Adrenal gland (tissue), 9 donors: ENCODE measurements at regions not wholly inside any gene's neighbourhood (a gene's known extent, or its start where the extent isn't known, plus 50 kb on each side); places are given as distances from the start of the nearest gene placed in this dataset.

Experiments used
- DNase-seq, 7 donors: peaks; one replicate each; pipeline ENCODE4 v3.0.0-alpha.2; 2019 to 2020
- H3K27ac ChIP-seq, 5 donors: fragments of 200-600 bp; sonication (generic) in 4 of 5; 1 replicate in 3 of 5; 2 replicates in 2 of 5; pipeline versions ENCODE4 v1.5.1 to v1.8.0; 2016 to 2020; ENCODE audit warnings: mild to moderate bottlenecking in 1 of 5
- H3K27me3 ChIP-seq: fragments of 200-600 bp; 2 replicates; pipeline ENCODE4 v1.8.0; 2021
- H3K36me3 ChIP-seq, 2 donors: fragments of 200-600 bp; replicated peaks in 1 of 2; 1 replicate in 1 of 2; 2 replicates in 1 of 2; pipeline versions ENCODE4 v1.5.1 to v1.8.0; 2018 to 2022
- H3K4me1 ChIP-seq, 2 donors: fragments of 200-600 bp; replicated peaks in 1 of 2; 1 replicate in 1 of 2; 2 replicates in 1 of 2; pipeline versions ENCODE4 v1.5.1 to v1.8.0; 2018 to 2021
- H3K4me3 ChIP-seq, 4 donors: fragments of 200-600 bp; sonication (generic) in 3 of 4; one replicate each; pipeline ENCODE4 v1.5.1; 2016 to 2018
- H3K9me3 ChIP-seq, 3 donors: fragments of 200-600 bp; sonication (generic) in 1 of 3; replicated peaks in 1 of 3; 1 replicate in 2 of 3; 2 replicates in 1 of 3; pipeline versions ENCODE4 v1.5.1 to v1.8.0; 2016 to 2021
- POLR2A ChIP-seq, 2 donors: fragments of 450-650 bp; IDR thresholded peaks; one replicate each; pipeline ENCODE4 v1.6.1; 2017; ENCODE audit warnings: antibody characterized with exemption in 2 of 2, mild to moderate bottlenecking in 2 of 2, moderate library complexity in 1 of 2
- WGBS, 4 donors: extraction: QIAGEN DNeasy Blood & Tissue Kit in 2 of 4; methylation state at CpG; one replicate each; pipeline versions ENCODE4 v1.1.5 to v1.1.7; 2013 to 2017; 5-methylcytosine and 5-hydroxymethylcytosine counted together
- intact Hi-C, 2 donors: fragments of 100-400 bp; cut with DNase I; formaldehyde crosslinking; loops; one replicate each; pipeline versions ENCODE4 v1.14.1 to v1.15.0; 2022 to 2023
- TF ChIP-seq, protein P1 (sequence below), 6 experiments: fragments of 450-650 bp in 4 of 6; fragments of 200-600 bp in 2 of 6; sonication (generic) in 1 of 6; IDR thresholded peaks; 1 replicate in 5 of 6; 2 replicates in 1 of 6; pipeline versions ENCODE4 v1.5.1 to v1.8.0; 2016 to 2021; ENCODE audit warnings: antibody characterized with exemption in 6 of 6, mild to moderate bottlenecking in 2 of 6, moderate library complexity in 1 of 6
- donor health status: healthy with polysubstance abuse.
- donor health status: Bipolar disorder and iron deficiency.
- donor health status: DM: yes; HTN: yes; CAD: no.
- donor health status: DM: no; HTN: no; CAD: no.
- donor health status: DM: no; HTN: no; CAD: no.

DNA sequence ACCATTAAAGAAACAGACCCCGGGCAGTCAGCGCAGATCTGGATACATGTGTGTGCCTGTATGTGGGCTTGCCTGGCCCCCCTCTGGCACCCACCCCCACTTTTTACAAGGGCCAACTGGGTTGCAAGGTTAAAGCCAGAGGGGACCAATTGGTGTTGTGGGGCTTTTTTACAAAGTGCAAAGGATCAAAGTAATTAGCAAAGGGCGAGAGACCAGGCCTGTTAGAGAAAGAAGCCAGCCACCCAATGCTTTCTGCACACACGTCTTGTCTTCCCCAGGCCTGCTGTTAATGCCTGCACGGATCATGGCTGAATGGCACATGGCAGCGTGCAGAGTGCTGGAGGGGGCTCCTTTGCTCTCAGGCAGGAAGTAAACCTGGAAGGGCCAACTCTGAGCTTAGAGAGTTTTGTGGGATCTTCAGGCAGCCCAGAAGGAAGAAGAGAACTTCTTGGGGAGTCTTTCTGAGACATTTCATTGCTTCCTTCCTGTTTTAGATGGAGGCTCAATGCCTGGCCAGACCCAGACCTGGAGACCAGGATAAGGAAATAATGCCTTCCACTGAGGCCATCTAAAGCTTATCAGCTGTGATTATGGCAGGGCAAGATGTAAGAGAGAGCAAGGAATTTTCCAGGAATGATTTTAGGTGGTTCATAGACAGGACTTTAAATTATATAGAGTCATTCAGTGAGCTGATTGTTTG is 523.4 kb upstream of the TBX3 start:
- Histone ChIP-seq H3K36me3 (no peaks in the 10 kb centered on the region), H3K4me1 (peaks cover 0 to 9% of the 10 kb centered on the region in 2 donors), H3K27me3 (no peaks in the 10 kb centered on the region), H3K4me3 (no peak overlapping the region), H3K27ac (no peak overlapping the region), H3K9me3 (no peaks in the 10 kb centered on the region)
- intact Hi-C loops, result no loop called here
- 90 to 94% (median 93%) methylated on average over 6 of the region's 6 CpGs for WGBS, 4 donors
- no peak for DNase-seq
- TF ChIP-seq, protein P1, sequence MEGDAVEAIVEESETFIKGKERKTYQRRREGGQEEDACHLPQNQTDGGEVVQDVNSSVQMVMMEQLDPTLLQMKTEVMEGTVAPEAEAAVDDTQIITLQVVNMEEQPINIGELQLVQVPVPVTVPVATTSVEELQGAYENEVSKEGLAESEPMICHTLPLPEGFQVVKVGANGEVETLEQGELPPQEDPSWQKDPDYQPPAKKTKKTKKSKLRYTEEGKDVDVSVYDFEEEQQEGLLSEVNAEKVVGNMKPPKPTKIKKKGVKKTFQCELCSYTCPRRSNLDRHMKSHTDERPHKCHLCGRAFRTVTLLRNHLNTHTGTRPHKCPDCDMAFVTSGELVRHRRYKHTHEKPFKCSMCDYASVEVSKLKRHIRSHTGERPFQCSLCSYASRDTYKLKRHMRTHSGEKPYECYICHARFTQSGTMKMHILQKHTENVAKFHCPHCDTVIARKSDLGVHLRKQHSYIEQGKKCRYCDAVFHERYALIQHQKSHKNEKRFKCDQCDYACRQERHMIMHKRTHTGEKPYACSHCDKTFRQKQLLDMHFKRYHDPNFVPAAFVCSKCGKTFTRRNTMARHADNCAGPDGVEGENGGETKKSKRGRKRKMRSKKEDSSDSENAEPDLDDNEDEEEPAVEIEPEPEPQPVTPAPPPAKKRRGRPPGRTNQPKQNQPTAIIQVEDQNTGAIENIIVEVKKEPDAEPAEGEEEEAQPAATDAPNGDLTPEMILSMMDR (IDR thresholded peaks at IDR 0.05), result no peak
- no peak for TF ChIP-seq POLR2A (IDR thresholded peaks at IDR 0.05)

DNA sequence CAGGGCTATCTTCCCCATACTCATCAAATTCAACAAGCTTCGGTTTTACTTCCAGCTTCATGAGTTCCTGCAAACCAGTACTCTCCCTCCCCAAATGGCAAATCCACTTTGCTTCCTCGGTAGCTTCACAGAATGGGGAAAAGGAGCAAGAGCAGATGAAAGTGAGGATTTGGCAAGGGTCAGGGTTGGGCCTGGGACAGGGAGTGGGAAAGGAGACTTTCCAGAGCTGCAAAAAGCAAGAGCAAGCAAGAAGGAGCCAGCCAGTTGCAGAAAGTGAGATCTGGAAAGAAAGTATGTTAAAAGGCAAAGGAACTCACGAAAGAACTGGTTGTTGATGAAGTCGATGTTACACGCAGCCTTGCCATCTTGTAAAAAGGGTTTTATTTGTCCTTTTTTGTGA is 522.8 kb upstream of the TBX3 start:
- H3K4me1 ChIP-seq, result peaks cover 0 to 9% of the 10 kb centered on the region in 2 donors
- no peaks in the 10 kb centered on the region for H3K9me3 ChIP-seq
- WGBS, 4 donors, result 90 to 94% (median 93%) methylated on average over 5 of the region's 5 CpGs
- DNase-seq, result no peak
- H3K36me3 ChIP-seq, result no peaks in the 10 kb centered on the region
- intact Hi-C loops, result no loop called here
- H3K4me3 ChIP-seq, result no peak overlapping the region
- H3K27ac ChIP-seq, result no peak overlapping the region
- H3K27me3 ChIP-seq, result no peaks in the 10 kb centered on the region
- no peak for TF ChIP-seq POLR2A (IDR thresholded peaks at IDR 0.05)
- TF ChIP-seq, protein P1 (IDR thresholded peaks at IDR 0.05), result no peak

DNA sequence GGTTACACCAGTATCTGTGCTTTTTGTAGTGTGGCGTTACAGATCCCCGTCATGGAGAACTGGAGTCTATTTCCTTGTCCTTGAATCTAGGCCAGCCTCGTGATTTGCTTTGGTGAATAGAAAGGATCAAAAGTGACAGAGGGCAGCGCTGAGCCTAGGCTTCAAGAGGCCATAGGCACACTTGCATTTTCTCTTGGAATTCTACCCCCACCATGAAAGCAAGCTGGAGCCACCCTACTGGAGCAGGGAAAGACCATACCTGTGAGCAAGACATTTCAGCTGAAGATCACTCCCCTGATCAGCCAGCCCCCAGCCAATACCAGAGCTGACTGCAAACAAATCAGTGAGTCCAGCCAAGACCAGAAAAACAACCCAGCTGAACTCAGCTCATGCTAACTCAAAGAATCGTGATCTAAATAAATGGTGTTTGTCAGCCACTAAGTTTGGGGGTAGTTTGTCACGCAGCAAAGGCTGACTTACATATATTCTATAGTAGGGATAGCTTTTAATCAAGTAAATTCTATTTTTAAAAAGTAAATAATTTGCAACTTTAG is 521.9 kb upstream of the TBX3 start:
- no peaks in the 10 kb centered on the region for H3K9me3 ChIP-seq
- peak in 5 of 7 donors; percentile 16 to 81 (median 59) for DNase-seq
- no peaks in the 10 kb centered on the region for H3K36me3 ChIP-seq
- H3K4me3 ChIP-seq, result no peak overlapping the region
- H3K27me3 ChIP-seq, result no peaks in the 10 kb centered on the region
- intact Hi-C loops, result no loop called here
- TF ChIP-seq POLR2A (IDR thresholded peaks at IDR 0.05), result no peak
- TF ChIP-seq, protein P1 (IDR thresholded peaks at IDR 0.05), result no peak
- peak overlapping the region in 2 of 5 donors; percentile 25 to 40 for H3K27ac ChIP-seq
- H3K4me1 ChIP-seq, result peaks cover 0 to 9% of the 10 kb centered on the region in 2 donors
- WGBS, 4 donors, result 36 to 51% (median 48%) methylated on average over 6 of the region's 6 CpGs

DNA sequence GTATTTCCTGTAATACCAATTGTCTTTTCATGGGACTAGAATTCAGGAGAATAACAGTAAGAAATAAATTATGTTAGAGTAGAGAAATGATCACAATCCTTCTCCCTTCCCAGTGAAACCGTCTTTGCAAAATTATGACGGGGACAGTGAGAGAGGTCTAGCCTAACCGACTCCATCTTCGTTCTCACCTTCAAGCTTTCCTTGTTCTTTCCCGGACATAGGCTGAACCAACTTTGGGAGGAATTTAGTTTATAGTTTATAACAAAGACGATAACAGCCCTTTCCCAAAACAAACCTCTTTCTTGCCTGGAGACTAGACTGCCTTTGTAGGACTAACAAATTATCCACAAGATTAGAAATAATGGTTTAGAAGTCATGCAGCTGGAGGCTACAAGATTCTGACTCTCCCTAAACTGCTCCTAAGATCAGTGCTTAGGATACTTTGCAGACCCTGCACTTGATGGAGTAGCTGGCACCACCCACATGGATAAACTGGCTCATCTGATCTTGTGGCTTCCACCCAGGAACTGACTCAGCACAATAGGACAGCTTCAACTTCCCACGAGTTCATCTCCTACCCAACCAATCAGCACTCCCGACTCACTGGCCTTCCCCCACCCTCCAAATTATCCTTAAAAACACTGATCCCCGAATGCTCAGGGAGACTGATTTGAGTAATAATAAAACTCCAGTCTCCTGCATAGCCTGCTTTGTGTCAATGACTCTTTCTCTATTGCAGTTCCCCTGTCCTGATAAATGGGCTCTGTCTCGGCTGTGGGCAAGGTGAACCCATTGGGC is 521.2 kb upstream of the TBX3 start:
- 67 to 73% (median 68%) methylated on average over 10 of the region's 10 CpGs for WGBS, 4 donors
- intact Hi-C loops, result no loop called here
- Histone ChIP-seq H3K27ac (peak overlapping the region in 2 of 5 donors; percentile 25 to 40), H3K4me3 (no peak overlapping the region), H3K9me3 (no peaks in the 10 kb centered on the region), H3K27me3 (no peaks in the 10 kb centered on the region), H3K36me3 (no peaks in the 10 kb centered on the region), H3K4me1 (peaks cover 0 to 9% of the 10 kb centered on the region in 2 donors)
- TF ChIP-seq, protein P1 (IDR thresholded peaks at IDR 0.05), result no peak
- TF ChIP-seq POLR2A (IDR thresholded peaks at IDR 0.05), result no peak
- peak; percentile 38 to 80 (median 58) for DNase-seq
